ENCODE measurements at regions not wholly inside any gene's neighbourhood (a gene's known extent, or its start where the extent isn't known, plus 50 kb on each side); places are given as distances from the start of the nearest gene placed in this dataset.

GRCh38 chr11:39037611-39038010 is 2421.8 kb downstream of the LRRC4C start:
- no peak for TF ChIP-seq CTCF (IDR thresholded peaks at IDR 0.05; ENCODE audit: insufficient read depth, low read length)
- TF ChIP-seq REST (IDR thresholded peaks at IDR 0.05; ENCODE audit: insufficient replicate concordance, low read depth) = no peak
- TF ChIP-seq POLR2AphosphoS5 (IDR thresholded peaks at IDR 0.05; ENCODE audit: low read depth) = no peak

Data from HL-60 (cell line).